Activated T-cell treated with anti-CD3 and anti-CD28 coated beads for 48 hours (primary cell): ENCODE measurements at regions not wholly inside any gene's neighbourhood (a gene's known extent, or its start where the extent isn't known, plus 50 kb on each side); places are given as distances from the start of the nearest gene placed in this dataset.

Experiments used
- DNase-seq: peaks from one replicate; pipeline ENCODE4 v3.0.0-alpha.2; 2020; ENCODE audit warnings: low read depth

DNA sequence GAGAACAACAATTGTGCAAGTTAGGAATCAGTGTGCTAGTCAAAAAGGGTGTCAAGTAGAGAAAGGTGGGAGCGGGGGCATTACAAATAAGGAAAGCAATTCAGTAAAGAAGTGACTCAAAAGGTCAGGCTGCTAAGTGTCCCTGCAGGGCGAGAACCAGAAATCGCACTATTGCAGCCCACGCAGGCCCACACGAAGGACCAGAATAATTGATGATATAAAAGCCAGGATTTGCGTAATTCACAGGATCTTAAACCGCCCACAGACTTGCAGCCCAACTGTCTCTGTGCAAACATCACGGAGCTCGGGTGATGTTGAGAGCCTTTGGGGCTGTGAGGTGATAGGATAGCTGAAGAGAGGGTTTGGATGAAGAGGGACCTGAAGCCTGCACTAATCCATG, 349.0 kb downstream of the BRINP1 start:
- DNase-seq: no peak

DNA sequence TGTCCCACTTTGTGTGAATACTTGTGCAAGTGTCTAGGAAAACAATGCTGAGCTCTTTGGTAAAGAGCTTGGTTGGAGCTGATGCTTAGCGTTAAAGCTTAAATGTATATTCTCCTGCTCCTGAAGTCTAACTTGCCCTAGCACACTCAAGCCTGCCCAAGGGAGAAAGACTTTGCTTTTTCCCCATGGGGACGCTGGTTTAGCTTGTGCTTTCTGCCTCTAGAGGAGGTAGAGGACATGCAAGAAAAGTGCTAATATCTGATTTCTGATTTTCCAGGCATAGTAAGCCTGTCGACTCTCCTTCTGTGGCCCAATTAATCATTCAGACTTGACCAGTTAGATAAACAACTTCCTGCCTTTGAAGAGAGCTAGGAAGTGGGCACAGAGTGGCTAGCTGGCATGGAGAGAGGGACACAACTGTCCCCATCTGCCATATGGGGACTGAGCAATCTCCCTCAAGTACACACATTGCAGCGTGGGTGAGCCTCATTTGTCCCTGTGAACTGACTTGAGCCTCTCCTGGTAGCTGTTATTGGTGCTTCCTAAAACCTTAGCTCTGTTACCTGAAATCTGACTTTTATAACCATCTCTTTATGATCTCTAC, 348.4 kb downstream of the BRINP1 start:
- DNase-seq: no peak

DNA sequence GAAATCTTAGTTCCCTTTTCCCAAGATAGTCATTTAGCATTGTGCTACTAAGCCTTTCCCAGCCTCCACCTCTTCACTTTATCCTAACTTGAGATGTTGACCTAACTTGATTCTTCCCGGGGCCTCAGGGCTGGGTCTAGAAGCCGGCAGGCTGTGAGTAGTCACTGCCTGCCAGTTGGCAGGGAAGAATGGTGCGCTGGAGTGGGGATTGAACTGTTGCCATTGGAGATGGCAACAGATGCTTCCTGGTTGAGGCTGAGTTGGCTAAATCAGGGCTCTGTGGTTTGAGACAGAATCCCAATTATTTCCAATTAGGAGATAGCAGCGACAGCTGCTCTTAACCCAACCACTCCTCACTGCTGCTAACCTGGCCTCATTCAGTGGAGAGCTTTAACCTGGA, 343.1 kb downstream of the BRINP1 start:
- DNase-seq: no peak

- no peak for DNase-seq
Measured at GRCh38 chr9:119027901-119028699, 341.1 kb downstream of the BRINP1 start.

GRCh38 chr9:119029886-119030285, 339.3 kb downstream of the BRINP1 start:
- DNase-seq: no peak

DNA sequence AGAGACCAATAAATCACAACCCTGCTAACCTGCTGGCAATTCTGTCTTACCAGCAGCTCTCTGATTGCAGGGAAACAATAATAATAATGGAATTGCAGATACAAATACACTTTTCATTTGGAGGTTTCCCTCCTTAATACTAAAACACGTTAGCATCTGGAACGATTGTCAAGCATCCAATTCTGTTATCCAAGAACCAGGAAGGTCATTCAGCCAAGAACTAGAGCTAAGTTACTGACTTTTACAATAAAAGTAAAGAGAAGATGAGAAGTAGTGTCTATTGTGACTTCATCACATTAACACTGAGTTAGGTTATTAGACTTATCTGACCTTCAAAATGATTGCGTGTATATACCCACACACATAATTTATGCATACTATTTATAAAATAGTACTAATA, 335.6 kb downstream of the BRINP1 start:
- DNase-seq: no peak

- no peak for DNase-seq
Measured at GRCh38 chr9:119036969-119037368, 332.3 kb downstream of the BRINP1 start.

- DNase-seq: no peak
Measured at GRCh38 chr9:119043996-119044395, 325.2 kb downstream of the BRINP1 start.

- no peak for DNase-seq
Measured at GRCh38 chr9:119044806-119045205, 324.4 kb downstream of the BRINP1 start.

GRCh38 chr9:119047513-119048307, 321.5 kb downstream of the BRINP1 start:
- no peak for DNase-seq

DNA sequence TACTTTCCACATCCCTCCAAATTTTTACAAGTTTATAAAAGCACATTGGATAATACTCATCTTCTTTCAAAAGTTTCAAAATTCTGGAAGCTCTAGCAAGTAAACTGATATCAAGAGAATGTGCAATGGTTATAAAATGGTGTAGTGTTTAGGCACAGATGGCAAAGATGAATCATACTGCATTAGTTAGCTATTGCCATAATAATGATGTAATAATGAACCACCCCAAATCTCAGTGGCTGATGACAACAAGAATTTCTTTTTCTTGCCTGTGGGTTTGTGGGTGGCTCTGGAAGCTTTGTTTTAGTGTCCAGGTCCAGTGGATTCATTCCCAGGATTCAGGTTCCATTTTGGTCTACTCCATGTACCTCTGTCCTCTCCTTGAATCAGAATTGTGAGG, 319.0 kb downstream of the BRINP1 start:
- no peak for DNase-seq

GRCh38 chr9:119052339-119053030, 316.8 kb downstream of the BRINP1 start:
- DNase-seq: no peak

- DNase-seq: no peak
Measured at GRCh38 chr9:119053070-119053469, 316.2 kb downstream of the BRINP1 start.

- DNase-seq: no peak
Measured at GRCh38 chr9:119060629-119061385, 308.4 kb downstream of the BRINP1 start.

GRCh38 chr9:119071636-119072035, 297.6 kb downstream of the BRINP1 start:
- DNase-seq: no peak

- no peak for DNase-seq
Measured at GRCh38 chr9:119074017-119074416, 295.2 kb downstream of the BRINP1 start.

GRCh38 chr9:119078015-119078414, 291.2 kb downstream of the BRINP1 start:
- DNase-seq: no peak

DNA sequence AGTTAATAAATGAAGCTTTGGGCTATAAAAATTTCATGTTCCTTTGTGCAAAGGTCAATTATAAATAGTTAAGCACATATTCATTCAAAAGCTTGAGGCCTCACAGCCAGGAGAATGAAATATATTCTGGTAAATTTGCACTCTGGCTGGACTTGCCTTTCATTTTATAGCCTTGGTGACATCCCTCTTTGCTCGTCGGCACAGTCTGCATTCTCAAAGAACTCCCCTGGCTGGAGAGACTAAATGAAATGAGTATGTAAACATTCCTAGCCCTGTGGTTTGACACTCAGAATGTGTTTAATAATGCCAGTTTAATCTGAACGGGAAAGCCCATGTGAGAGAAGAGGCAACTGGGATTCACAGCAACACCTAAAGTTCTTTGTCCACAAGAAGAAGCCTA, 285.6 kb downstream of the BRINP1 start:
- no peak for DNase-seq

DNA sequence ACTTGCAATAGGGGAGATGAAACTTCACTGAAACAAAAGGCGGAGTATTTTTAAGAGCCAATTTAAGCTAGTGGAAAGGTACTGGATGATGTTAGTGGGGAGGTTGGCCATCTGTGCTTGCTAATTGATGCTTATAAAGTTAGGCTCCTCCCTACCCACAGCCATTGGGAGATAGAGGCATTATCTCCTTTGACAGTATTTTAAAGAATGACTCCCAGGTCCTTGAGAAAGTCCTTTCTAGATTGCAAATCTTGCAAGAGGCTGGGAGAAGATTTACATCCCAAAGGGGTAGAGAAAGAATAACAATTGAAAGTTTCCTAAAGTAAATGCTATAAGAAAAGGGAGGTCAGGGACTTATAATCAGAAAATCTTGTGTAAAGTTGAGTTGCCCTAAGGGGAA, 282.6 kb downstream of the BRINP1 start:
- DNase-seq: no peak

DNA sequence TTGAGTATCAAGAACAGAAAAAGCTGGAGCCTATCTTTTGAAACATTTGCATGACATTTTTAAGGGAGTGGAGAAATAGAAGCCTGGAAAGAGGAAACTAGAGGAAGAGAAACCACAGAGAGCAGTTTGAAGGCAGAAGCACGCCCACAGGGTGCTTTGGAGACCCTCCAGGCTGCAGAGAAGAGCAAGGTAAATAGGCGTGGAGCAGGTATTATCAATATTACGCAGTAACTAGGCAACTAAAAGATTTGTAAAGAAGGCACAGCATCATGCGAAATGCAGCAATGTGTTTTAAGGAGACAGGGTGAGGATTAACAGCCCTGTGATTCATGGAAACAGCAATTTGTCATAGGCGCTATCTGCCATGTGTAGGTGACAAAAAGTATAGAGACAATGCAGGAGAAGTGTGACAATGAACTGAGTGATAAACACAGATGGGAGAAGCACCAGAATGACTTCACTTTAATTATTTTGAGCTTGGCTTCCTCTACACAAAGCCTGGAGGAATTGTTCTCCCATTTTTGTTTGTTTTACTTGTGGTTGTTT, 281.2 kb downstream of the BRINP1 start:
- DNase-seq: no peak

DNA sequence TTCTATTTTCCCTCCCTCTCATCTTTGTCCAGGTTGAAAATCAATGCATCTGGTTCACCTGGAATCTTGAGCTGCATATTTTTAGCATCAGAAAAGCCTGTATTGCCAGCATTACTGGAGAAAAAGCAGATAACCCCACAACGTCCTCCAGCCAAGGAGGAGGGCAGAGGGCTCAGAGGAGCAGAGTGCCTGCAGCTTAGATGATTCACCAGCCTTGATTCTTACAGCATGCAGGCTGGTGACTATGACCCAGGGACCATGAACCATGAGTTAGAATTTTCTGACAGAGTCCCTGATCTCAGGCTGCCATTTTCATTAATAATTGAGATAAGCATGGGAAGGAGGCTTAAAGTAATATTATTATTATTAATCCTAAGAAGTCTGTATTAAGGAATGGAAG, 278.2 kb downstream of the BRINP1 start:
- DNase-seq: no peak
